ENCODE measurements at regions not wholly inside any gene's neighbourhood (a gene's known extent, or its start where the extent isn't known, plus 50 kb on each side); places are given as distances from the start of the nearest gene placed in this dataset.

- Mint-ChIP-seq H3K9me3 (ENCODE audit: unreplicated experiment) (peaks cover 4% of the 10 kb centered on the region), H3K27me3 (ENCODE audit: low read depth, unreplicated experiment) (no peaks in the 10 kb centered on the region), H3K27ac (ENCODE audit: unreplicated experiment) (no peak overlapping the region), H3K4me1 (ENCODE audit: low read depth, unreplicated experiment) (no peaks in the 10 kb centered on the region), H3K4me3 (ENCODE audit: unreplicated experiment) (no peak overlapping the region), H3K36me3 (ENCODE audit: low read depth, unreplicated experiment) (no peaks in the 10 kb centered on the region)
- FAIRE-seq (no peak), DNase-seq (ENCODE audit: low read depth) (no peak)
- Histone ChIP-seq H3K79me2 (ENCODE audit: insufficient read depth, low read length) (no peaks in the 10 kb centered on the region), H3K27me3 (ENCODE audit: insufficient read depth, low read length) (peaks cover under 1% of the 10 kb centered on the region), H3K4me1 (ENCODE audit: insufficient read depth, low read length) (no peaks in the 10 kb centered on the region), H3K4me3 (ENCODE audit: insufficient read depth, low read depth, low read length) (no peak overlapping the region), H3K4me2 (ENCODE audit: low read length) (no peak overlapping the region), H3K27ac (ENCODE audit: low read depth, low read length) (no peak overlapping the region), H3K9me3 (ENCODE audit: insufficient read depth, low read depth, low read length) (no peaks in the 10 kb centered on the region), H4K20me1 (ENCODE audit: insufficient read depth, low read length) (no peaks in the 10 kb centered on the region), H3K36me3 (ENCODE audit: insufficient read depth, low read length) (no peaks in the 10 kb centered on the region), H2AFZ (ENCODE audit: low read depth, low read length) (no peak overlapping the region), H3K9ac (ENCODE audit: low read length) (no peak overlapping the region)
- TF ChIP-seq EZH2 (IDR thresholded peaks at IDR 0.05; ENCODE audit: insufficient read depth, low read length) = no peak
- no peak for TF ChIP-seq CTCF (IDR thresholded peaks at IDR 0.05; ENCODE audit: insufficient read depth, low read depth, low read length)
Observed at GRCh38 chr4:181294421-181294820, 948.8 kb upstream of the TENM3 start.

GRCh38 chr4:181301735-181302710 lies 941.2 kb upstream of the TENM3 start:
- Mint-ChIP-seq H3K27me3 (ENCODE audit: low read depth, unreplicated experiment) (no peaks in the 10 kb centered on the region), H3K36me3 (ENCODE audit: low read depth, unreplicated experiment) (no peaks in the 10 kb centered on the region), H3K4me1 (ENCODE audit: low read depth, unreplicated experiment) (no peaks in the 10 kb centered on the region), H3K27ac (ENCODE audit: unreplicated experiment) (no peak overlapping the region), H3K4me3 (ENCODE audit: unreplicated experiment) (no peak overlapping the region), H3K9me3 (ENCODE audit: unreplicated experiment) (peaks cover 4% of the 10 kb centered on the region)
- Histone ChIP-seq H3K79me2 (ENCODE audit: insufficient read depth, low read length) (no peaks in the 10 kb centered on the region), H3K27ac (ENCODE audit: low read depth, low read length) (no peak overlapping the region), H2AFZ (ENCODE audit: low read depth, low read length) (no peak overlapping the region), H3K4me1 (ENCODE audit: insufficient read depth, low read length) (no peaks in the 10 kb centered on the region), H3K36me3 (ENCODE audit: insufficient read depth, low read length) (no peaks in the 10 kb centered on the region), H3K9me3 (ENCODE audit: insufficient read depth, low read depth, low read length) (no peaks in the 10 kb centered on the region), H3K4me3 (ENCODE audit: insufficient read depth, low read depth, low read length) (no peak overlapping the region), H3K9ac (ENCODE audit: low read length) (no peak overlapping the region), H3K27me3 (ENCODE audit: insufficient read depth, low read length) (no peaks in the 10 kb centered on the region), H3K4me2 (ENCODE audit: low read length) (no peak overlapping the region), H4K20me1 (ENCODE audit: insufficient read depth, low read length) (no peaks in the 10 kb centered on the region)
- peak; percentile 12 for DNase-seq (ENCODE audit: low read depth)
- no peak for FAIRE-seq
- no peak for TF ChIP-seq CTCF (IDR thresholded peaks at IDR 0.05; ENCODE audit: insufficient read depth, low read depth, low read length)
- no peak for TF ChIP-seq EZH2 (IDR thresholded peaks at IDR 0.05; ENCODE audit: insufficient read depth, low read length)

- no peak for TF ChIP-seq EZH2 (IDR thresholded peaks at IDR 0.05; ENCODE audit: insufficient read depth, low read length)
- H3K27me3 ChIP-seq (ENCODE audit: insufficient read depth, low read length) = no peaks in the 10 kb centered on the region
- Mint-ChIP-seq H3K4me3 (ENCODE audit: unreplicated experiment) (no peak overlapping the region), H3K4me1 (ENCODE audit: low read depth, unreplicated experiment) (no peaks in the 10 kb centered on the region), H3K36me3 (ENCODE audit: low read depth, unreplicated experiment) (no peaks in the 10 kb centered on the region), H3K27ac (ENCODE audit: unreplicated experiment) (no peak overlapping the region), H3K9me3 (ENCODE audit: unreplicated experiment) (no peaks in the 10 kb centered on the region), H3K27me3 (ENCODE audit: low read depth, unreplicated experiment) (no peaks in the 10 kb centered on the region)
- H3K9me3 ChIP-seq (ENCODE audit: insufficient read depth, low read depth, low read length) = no peaks in the 10 kb centered on the region
- no peaks in the 10 kb centered on the region for H3K36me3 ChIP-seq (ENCODE audit: insufficient read depth, low read length)
- FAIRE-seq = no peak
- no peaks in the 10 kb centered on the region for H3K79me2 ChIP-seq (ENCODE audit: insufficient read depth, low read length)
- no peak overlapping the region for H3K9ac ChIP-seq (ENCODE audit: low read length)
- H4K20me1 ChIP-seq (ENCODE audit: insufficient read depth, low read length) = no peaks in the 10 kb centered on the region
- H2AFZ ChIP-seq (ENCODE audit: low read depth, low read length) = no peak overlapping the region
- no peak overlapping the region for H3K4me2 ChIP-seq (ENCODE audit: low read length)
- no peaks in the 10 kb centered on the region for H3K4me1 ChIP-seq (ENCODE audit: insufficient read depth, low read length)
- H3K27ac ChIP-seq (ENCODE audit: low read depth, low read length) = no peak overlapping the region
- DNase-seq (ENCODE audit: low read depth) = no peak
- H3K4me3 ChIP-seq (ENCODE audit: insufficient read depth, low read depth, low read length) = no peak overlapping the region
Observed at GRCh38 chr4:181307824-181308223, 935.4 kb upstream of the TENM3 start.
